Esophagus squamous epithelium (tissue), 5 donors: ENCODE measurements at regions not wholly inside any gene's neighbourhood (a gene's known extent, or its start where the extent isn't known, plus 50 kb on each side); places are given as distances from the start of the nearest gene placed in this dataset.

Source experiments
- DNase-seq: peaks from one replicate; lab custom pipeline; 2025; lab: John Stamatoyannopoulos, UW
- H3K27ac ChIP-seq, 4 donors: fragments of 200-600 bp; sonication (generic); one replicate each; pipeline ENCODE4 v1.5.1; 2016 to 2019; ENCODE audit warnings: mild to moderate bottlenecking in 1 of 4
- H3K27me3 ChIP-seq, 4 donors: fragments of 200-600 bp; sonication (generic); 1 replicate in 3 of 4; 2 replicates in 1 of 4; pipeline versions ENCODE4 v1.5.1 to v1.6.0; 2017 to 2021; ENCODE audit warnings: antibody characterized with exemption in 1 of 4
- H3K36me3 ChIP-seq, 3 donors: fragments of 200-600 bp; sonication (generic); one replicate each; pipeline ENCODE4 v1.5.1; 2016 to 2019
- H3K4me1 ChIP-seq, 3 donors: fragments of 200-600 bp; sonication (generic); one replicate each; pipeline ENCODE4 v1.5.1; 2017 to 2019
- H3K4me3 ChIP-seq, 4 donors: fragments of 200-600 bp; sonication (generic); 1 replicate in 3 of 4; 2 replicates in 1 of 4; pipeline ENCODE4 v1.5.1; 2016 to 2019; ENCODE audit warnings: mild to moderate bottlenecking in 2 of 4, moderate library complexity in 1 of 4
- H3K9me3 ChIP-seq, 3 donors: fragments of 200-600 bp; sonication (generic); one replicate each; pipeline ENCODE4 v1.5.1; 2016 to 2019
- POLR2A ChIP-seq, 4 donors: fragments of 450-650 bp; IDR thresholded peaks; one replicate each; pipeline ENCODE4 v1.6.1; 2017; ENCODE audit warnings: antibody characterized with exemption in 4 of 4, mild to moderate bottlenecking in 4 of 4, moderate library complexity in 3 of 4
- WGBS, 2 donors: methylation state at CpG; one replicate each; pipeline ENCODE4 v1.1.5; 2018; 5-methylcytosine and 5-hydroxymethylcytosine counted together
- intact Hi-C: fragments of 100-400 bp; cut with DNase I; formaldehyde crosslinking; loops from one replicate; pipeline ENCODE4 v1.15.0; 2022
- TF ChIP-seq, protein P1 (sequence below), 6 experiments: fragments of 450-650 bp in 4 of 6; fragments of 200-600 bp in 2 of 6; sonication (generic) in 2 of 6; IDR thresholded peaks; one replicate each; pipeline ENCODE4 v1.5.1; 2016 to 2019; ENCODE audit warnings: antibody characterized with exemption in 6 of 6, mild to moderate bottlenecking in 4 of 6, moderate library complexity in 4 of 6
- donor health status: DM: yes; HTN: yes; CAD: no.

DNA sequence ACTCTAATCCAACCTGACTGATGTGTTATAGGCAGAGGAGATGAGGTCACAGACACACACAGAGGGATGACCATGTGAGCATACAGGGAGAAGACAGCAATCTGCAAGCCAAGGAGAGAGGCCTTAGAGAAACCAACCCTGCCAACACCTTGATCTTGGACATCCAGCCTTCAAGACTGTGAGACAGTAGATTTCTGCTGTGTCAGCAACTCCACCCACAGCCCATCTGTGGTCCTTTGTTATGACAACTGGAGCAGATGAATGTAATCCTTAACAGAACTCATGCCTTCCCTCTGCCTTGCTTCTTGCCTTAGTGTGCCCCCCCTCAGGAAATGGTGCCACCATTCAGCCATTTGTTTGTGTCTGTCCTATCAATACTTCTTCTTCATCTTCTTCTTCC, 107.4 kb downstream of the NXNL2 start:
- Histone ChIP-seq H3K4me3 (no peak overlapping the region), H3K27ac (no peak overlapping the region), H3K4me1 (peaks cover 0 to 10% (median 0%) of the 10 kb centered on the region in 3 donors), H3K36me3 (no peaks in the 10 kb centered on the region), H3K9me3 (no peaks in the 10 kb centered on the region), H3K27me3 (peaks cover 0 to 5% (median 0%) of the 10 kb centered on the region in 4 donors)
- TF ChIP-seq POLR2A (IDR thresholded peaks at IDR 0.05), result no peak
- TF ChIP-seq, protein P1, sequence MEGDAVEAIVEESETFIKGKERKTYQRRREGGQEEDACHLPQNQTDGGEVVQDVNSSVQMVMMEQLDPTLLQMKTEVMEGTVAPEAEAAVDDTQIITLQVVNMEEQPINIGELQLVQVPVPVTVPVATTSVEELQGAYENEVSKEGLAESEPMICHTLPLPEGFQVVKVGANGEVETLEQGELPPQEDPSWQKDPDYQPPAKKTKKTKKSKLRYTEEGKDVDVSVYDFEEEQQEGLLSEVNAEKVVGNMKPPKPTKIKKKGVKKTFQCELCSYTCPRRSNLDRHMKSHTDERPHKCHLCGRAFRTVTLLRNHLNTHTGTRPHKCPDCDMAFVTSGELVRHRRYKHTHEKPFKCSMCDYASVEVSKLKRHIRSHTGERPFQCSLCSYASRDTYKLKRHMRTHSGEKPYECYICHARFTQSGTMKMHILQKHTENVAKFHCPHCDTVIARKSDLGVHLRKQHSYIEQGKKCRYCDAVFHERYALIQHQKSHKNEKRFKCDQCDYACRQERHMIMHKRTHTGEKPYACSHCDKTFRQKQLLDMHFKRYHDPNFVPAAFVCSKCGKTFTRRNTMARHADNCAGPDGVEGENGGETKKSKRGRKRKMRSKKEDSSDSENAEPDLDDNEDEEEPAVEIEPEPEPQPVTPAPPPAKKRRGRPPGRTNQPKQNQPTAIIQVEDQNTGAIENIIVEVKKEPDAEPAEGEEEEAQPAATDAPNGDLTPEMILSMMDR (IDR thresholded peaks at IDR 0.05), result no peak
- intact Hi-C loops, result no loop called here
- no peak for DNase-seq

DNA sequence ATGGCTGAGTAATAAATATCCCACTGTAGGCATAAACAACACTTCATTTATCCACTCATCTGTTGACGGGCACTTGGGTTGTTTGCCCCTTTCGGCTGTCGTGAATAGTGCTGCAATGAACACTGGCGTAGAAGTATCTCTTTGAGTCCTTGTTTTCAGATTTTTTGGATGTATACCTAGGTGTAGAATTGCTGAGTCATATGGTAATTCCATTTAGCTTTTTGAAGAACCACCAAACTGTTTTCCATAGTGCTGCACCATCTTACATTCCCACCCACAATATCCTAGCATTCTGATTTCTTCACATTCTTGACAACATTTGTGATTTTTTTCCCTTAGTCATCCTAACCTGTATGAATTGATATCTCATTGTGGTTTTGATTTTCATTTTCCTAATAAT, 109.0 kb downstream of the NXNL2 start:
- Histone ChIP-seq H3K4me1 (peaks cover 0 to 10% (median 0%) of the 10 kb centered on the region in 3 donors), H3K36me3 (no peaks in the 10 kb centered on the region), H3K27ac (no peak overlapping the region), H3K9me3 (no peaks in the 10 kb centered on the region), H3K27me3 (peaks cover 0 to 5% (median 0%) of the 10 kb centered on the region in 4 donors), H3K4me3 (no peak overlapping the region)
- intact Hi-C loops, result no loop called here
- no peak for TF ChIP-seq POLR2A (IDR thresholded peaks at IDR 0.05)
- TF ChIP-seq, protein P1 (IDR thresholded peaks at IDR 0.05), result no peak
- DNase-seq, result no peak
- WGBS, 2 donors, result 80 to 92% methylated on average over 4 of the region's 4 CpGs

- no peaks in the 10 kb centered on the region for H3K9me3 ChIP-seq
- no peak for TF ChIP-seq POLR2A (IDR thresholded peaks at IDR 0.05)
- TF ChIP-seq, protein P1 (IDR thresholded peaks at IDR 0.05), result no peak
- peaks cover 0 to 5% (median 0%) of the 10 kb centered on the region in 4 donors for H3K27me3 ChIP-seq
- H3K36me3 ChIP-seq, result no peaks in the 10 kb centered on the region
- 67 to 75% methylated on average over 7 of the region's 7 CpGs for WGBS, 2 donors
- no peak for DNase-seq
- peaks cover 0 to 10% (median 0%) of the 10 kb centered on the region in 3 donors for H3K4me1 ChIP-seq
- H3K4me3 ChIP-seq, result no peak overlapping the region
- intact Hi-C loops, result no loop called here
- peak overlapping the region in 2 of 4 donors; percentile 14 to 51 for H3K27ac ChIP-seq
Observed at GRCh38 chr9:88645172-88645878, 110.3 kb downstream of the NXNL2 start.

GRCh38 chr9:88645879-88646199, 110.9 kb downstream of the NXNL2 start:
- intact Hi-C loops, result no loop called here
- no peak overlapping the region for H3K4me3 ChIP-seq
- peaks cover 0 to 5% (median 0%) of the 10 kb centered on the region in 4 donors for H3K27me3 ChIP-seq
- no peaks in the 10 kb centered on the region for H3K9me3 ChIP-seq
- WGBS, 2 donors, result 50 to 88% methylated on average over 2 to 4 of the region's 10 CpGs
- H3K27ac ChIP-seq, result peak overlapping the region in 2 of 4 donors; percentile 14 to 51
- peaks cover 0 to 10% (median 0%) of the 10 kb centered on the region in 3 donors for H3K4me1 ChIP-seq
- DNase-seq, result no peak
- no peak for TF ChIP-seq POLR2A (IDR thresholded peaks at IDR 0.05)
- TF ChIP-seq, protein P1 (IDR thresholded peaks at IDR 0.05), result no peak
- no peaks in the 10 kb centered on the region for H3K36me3 ChIP-seq

DNA sequence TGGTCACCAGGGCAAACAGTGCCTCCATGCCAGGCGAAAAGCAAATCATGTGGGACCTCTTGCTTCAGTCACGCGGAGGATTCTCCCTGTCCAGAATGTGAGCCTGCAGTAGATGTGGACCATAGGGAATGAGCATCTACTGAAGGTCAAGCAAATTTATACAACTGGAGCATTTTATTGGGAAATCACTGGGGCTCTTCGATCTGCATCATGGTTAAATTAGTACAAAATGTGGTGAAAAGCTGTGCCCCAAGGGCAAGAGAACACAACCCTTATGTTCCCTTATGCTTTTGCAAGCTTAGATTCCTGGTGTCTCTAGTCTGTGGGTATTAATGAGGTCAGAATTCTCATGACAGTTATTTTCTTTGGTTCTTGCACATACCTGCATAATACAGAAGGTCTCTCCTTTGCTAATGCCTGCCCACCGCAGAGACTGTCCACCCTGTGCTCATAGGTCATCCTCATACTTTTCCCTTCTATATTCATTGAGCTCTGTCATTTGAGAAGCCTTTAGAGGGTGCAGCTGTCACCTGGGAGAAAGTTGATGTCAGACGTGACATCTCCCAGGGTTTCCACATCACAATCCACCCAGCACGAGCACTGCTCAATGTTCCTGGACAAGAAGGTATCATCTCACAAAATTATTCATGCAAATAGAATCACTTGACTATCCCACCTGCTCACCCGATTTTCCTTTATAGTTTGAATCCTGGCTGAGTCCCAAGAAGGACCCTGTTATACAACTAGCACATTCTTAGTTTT, 111.7 kb downstream of the NXNL2 start:
- intact Hi-C loops, result no loop called here
- Histone ChIP-seq H3K27ac (no peak overlapping the region), H3K36me3 (no peaks in the 10 kb centered on the region), H3K4me1 (peaks cover 0 to 14% (median 3%) of the 10 kb centered on the region in 3 donors), H3K27me3 (peaks cover 0 to 2% (median 0%) of the 10 kb centered on the region in 4 donors), H3K4me3 (no peak overlapping the region), H3K9me3 (no peaks in the 10 kb centered on the region)
- no peak for DNase-seq
- WGBS, 2 donors, result 71 to 78% methylated on average over 8 of the region's 8 CpGs
- no peak for TF ChIP-seq POLR2A (IDR thresholded peaks at IDR 0.05)
- TF ChIP-seq, protein P1 (IDR thresholded peaks at IDR 0.05), result no peak
